CD8-positive, alpha-beta memory T cell (primary cell): ENCODE measurements at regions not wholly inside any gene's neighbourhood (a gene's known extent, or its start where the extent isn't known, plus 50 kb on each side); places are given as distances from the start of the nearest gene placed in this dataset.
A peak's percentile ranks its signal among the peaks of the same experiment; 100 is the strongest.

Experiments
- CTCF ChIA-PET: fragments of 350-600 bp; sonication (Branson Sonifier 250); formaldehyde crosslinking; loops from one replicate; lab custom pipeline; 2021; ENCODE audit warnings: antibody characterized with exemption; lab: Charles Lee
- POLR2A ChIA-PET: fragments of 350-600 bp; sonication (Branson Sonifier 250); formaldehyde crosslinking; loops from one replicate; lab custom pipeline; 2021; ENCODE audit warnings: antibody characterized with exemption; lab: Charles Lee
- DNase-seq, 5 donors: peaks; one replicate each; pipeline versions ENCODE4 v3.0.0 to v3.0.0-alpha.2; 2020 to 2022; ENCODE audit warnings: mixed read lengths in 1 of 5
- H3K27ac ChIP-seq: one replicate; pipeline ENCODE4 v1.7.0; 2013; ENCODE audit warnings: low read depth, mild to moderate bottlenecking, low read length, moderate library complexity
- H3K27me3 ChIP-seq: 2 replicates; pipeline ENCODE4 v1.7.0; 2013; ENCODE audit warnings: low read length, mild to moderate bottlenecking; ENCODE audit not compliant: insufficient read depth, poor library complexity, severe bottlenecking
- H3K36me3 ChIP-seq: 2 replicates; pipeline ENCODE4 v1.7.0; 2013; ENCODE audit warnings: mild to moderate bottlenecking, low read length, moderate library complexity; ENCODE audit not compliant: insufficient read depth
- H3K4me1 ChIP-seq: 2 replicates; pipeline ENCODE4 v1.7.0; 2013; ENCODE audit warnings: mild to moderate bottlenecking, low read length, moderate library complexity; ENCODE audit not compliant: insufficient read depth
- H3K4me3 ChIP-seq: 2 replicates; pipeline ENCODE4 v1.7.0; 2013; ENCODE audit warnings: mild to moderate bottlenecking, low read length
- H3K9me3 ChIP-seq: 2 replicates; pipeline ENCODE4 v1.7.0; 2013; ENCODE audit warnings: mild to moderate bottlenecking, low read length
- H3K27ac Mint-ChIP-seq, 8 donors: one replicate each; pipeline ENCODE4 v1.8.0; 2020 to 2021; ENCODE audit warnings: mixed read lengths in 8 of 8, mild to moderate bottlenecking in 6 of 8, inconsistent platforms in 3 of 8, moderate library complexity in 3 of 8
- H3K27me3 Mint-ChIP-seq, 2 donors: one replicate each; pipeline ENCODE4 v1.8.0; 2020 to 2021; ENCODE audit warnings: mixed read lengths in 2 of 2, mild to moderate bottlenecking in 1 of 2, moderate library complexity in 1 of 2
- H3K36me3 Mint-ChIP-seq, 3 donors: one replicate each; pipeline ENCODE4 v1.8.0; 2020 to 2021; ENCODE audit warnings: mixed read lengths in 3 of 3, inconsistent platforms in 1 of 3, mild to moderate bottlenecking in 1 of 3
- H3K4me1 Mint-ChIP-seq, 3 donors: one replicate each; pipeline ENCODE4 v1.8.0; 2020 to 2021; ENCODE audit warnings: mixed read lengths in 3 of 3, inconsistent platforms in 1 of 3, mild to moderate bottlenecking in 1 of 3
- H3K4me3 Mint-ChIP-seq, 7 donors: one replicate each; pipeline ENCODE4 v1.8.0; 2020 to 2021; ENCODE audit warnings: mixed read lengths in 7 of 7, mild to moderate bottlenecking in 6 of 7, moderate library complexity in 4 of 7, inconsistent platforms in 2 of 7
- H3K9me3 Mint-ChIP-seq, 5 donors: one replicate each; pipeline ENCODE4 v1.8.0; 2020 to 2022; ENCODE audit warnings: mixed read lengths in 5 of 5, mild to moderate bottlenecking in 3 of 5, moderate library complexity in 2 of 5, inconsistent platforms in 1 of 5

DNA sequence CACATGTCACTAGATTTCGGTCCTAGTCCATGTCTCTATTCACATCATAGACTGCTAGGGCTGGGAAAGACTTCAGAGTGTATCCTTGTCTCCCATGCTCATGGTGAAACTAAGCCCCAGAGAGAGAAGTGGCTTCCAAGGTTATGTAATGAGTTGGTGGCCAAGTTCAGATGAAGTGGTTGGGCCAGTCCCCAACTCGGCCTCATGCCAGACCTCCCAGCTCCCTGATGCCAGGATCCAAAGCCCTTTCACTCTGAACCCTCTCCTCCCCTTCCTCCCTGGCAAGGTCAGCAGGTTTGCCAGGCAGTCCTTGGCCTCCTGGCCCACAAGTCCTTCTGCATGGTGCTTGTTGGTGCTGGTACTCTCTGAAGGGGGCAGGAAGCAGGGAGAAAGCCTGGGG is 189.7 kb downstream of the AXIN2 start:
- H3K36me3 Mint-ChIP-seq, result no peaks in the 10 kb centered on the region
- H3K4me1 Mint-ChIP-seq, result peaks cover 11 to 12% (median 11%) of the 10 kb centered on the region in 3 donors
- Histone ChIP-seq H3K36me3 (no peaks in the 10 kb centered on the region), H3K9me3 (no peaks in the 10 kb centered on the region), H3K4me3 (no peak overlapping the region), H3K4me1 (no peaks in the 10 kb centered on the region), H3K27me3 (no peaks in the 10 kb centered on the region), H3K27ac (no peak overlapping the region)
- CTCF ChIA-PET, result no interaction called here
- no peak overlapping the region for H3K4me3 Mint-ChIP-seq
- POLR2A ChIA-PET, result no interaction called here
- peaks cover 7 to 46% of the 10 kb centered on the region in 2 donors for H3K27me3 Mint-ChIP-seq
- no peak overlapping the region for H3K27ac Mint-ChIP-seq
- no peak for DNase-seq
- H3K9me3 Mint-ChIP-seq, result no peaks in the 10 kb centered on the region

DNA sequence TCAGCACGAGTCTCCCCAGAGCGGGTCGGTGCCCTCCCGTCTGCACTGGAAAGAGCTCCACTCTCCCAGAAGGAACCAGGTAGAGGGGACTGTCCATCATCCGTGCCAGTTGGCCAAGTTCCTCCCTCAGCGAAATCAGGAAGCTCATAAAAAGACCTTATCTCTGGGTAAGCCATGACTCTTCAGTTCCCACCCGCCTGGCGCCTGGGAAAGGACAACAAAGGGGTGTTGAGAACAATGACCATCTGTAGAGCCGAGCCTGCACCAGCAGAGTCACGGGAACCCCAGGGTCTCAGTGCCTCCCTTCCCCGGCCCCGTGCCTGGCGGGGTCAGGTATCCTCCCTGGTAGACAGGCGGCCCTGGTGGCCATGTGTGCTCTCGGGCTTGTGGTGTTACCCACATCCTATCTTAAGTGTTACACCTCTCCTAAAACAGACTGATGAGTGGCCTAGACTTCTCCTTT is 190.7 kb downstream of the AXIN2 start:
- CTCF ChIA-PET, result no interaction called here
- H3K4me3 ChIP-seq, result no peak overlapping the region
- H3K27me3 ChIP-seq, result no peaks in the 10 kb centered on the region
- Mint-ChIP-seq H3K4me1 (peaks cover 11 to 12% (median 11%) of the 10 kb centered on the region in 3 donors), H3K27ac (peak overlapping the region in 2 of 8 donors; percentile 20 to 25), H3K36me3 (no peaks in the 10 kb centered on the region), H3K4me3 (peak overlapping the region in 3 of 7 donors; percentile 37 to 81 (median 49)), H3K9me3 (no peaks in the 10 kb centered on the region), H3K27me3 (peaks cover 7 to 40% of the 10 kb centered on the region in 2 donors)
- peak in 1 of 5 donors; percentile 8 for DNase-seq
- no peaks in the 10 kb centered on the region for H3K9me3 ChIP-seq
- no peak overlapping the region for H3K27ac ChIP-seq
- POLR2A ChIA-PET, result no interaction called here
- H3K36me3 ChIP-seq, result no peaks in the 10 kb centered on the region
- no peaks in the 10 kb centered on the region for H3K4me1 ChIP-seq

DNA sequence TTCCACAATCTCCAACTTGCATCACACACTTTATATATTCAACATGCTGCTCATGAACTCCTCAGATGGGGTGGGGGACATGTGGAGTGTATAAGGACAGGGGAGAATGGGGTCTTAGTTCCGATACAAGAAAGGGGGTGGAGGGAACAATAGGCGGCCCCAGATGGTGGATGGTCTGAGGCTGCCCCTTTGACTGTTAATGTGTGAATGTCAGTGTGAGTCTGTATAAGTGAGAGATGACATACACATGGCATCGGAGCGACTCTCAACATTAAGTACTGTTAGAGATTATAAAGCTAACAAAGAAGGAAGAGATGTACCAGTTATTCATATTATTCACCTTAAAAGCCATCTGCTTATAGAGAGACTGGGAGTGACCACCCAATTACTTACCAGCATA is 193.1 kb downstream of the AXIN2 start:
- POLR2A ChIA-PET, result no interaction called here
- H3K4me1 ChIP-seq, result no peaks in the 10 kb centered on the region
- Mint-ChIP-seq H3K27ac (no peak overlapping the region), H3K27me3 (peaks cover 5 to 28% of the 10 kb centered on the region in 2 donors), H3K4me3 (no peak overlapping the region), H3K4me1 (peaks cover 11 to 12% (median 11%) of the 10 kb centered on the region in 3 donors), H3K36me3 (no peaks in the 10 kb centered on the region), H3K9me3 (no peaks in the 10 kb centered on the region)
- no peak overlapping the region for H3K4me3 ChIP-seq
- no peaks in the 10 kb centered on the region for H3K36me3 ChIP-seq
- no peak for DNase-seq
- CTCF ChIA-PET, result no interaction called here
- no peak overlapping the region for H3K27ac ChIP-seq
- no peaks in the 10 kb centered on the region for H3K27me3 ChIP-seq
- H3K9me3 ChIP-seq, result no peaks in the 10 kb centered on the region

GRCh38 chr17:65366102-65366844 is 195.2 kb downstream of the AXIN2 start:
- Histone ChIP-seq H3K27ac (no peak overlapping the region), H3K9me3 (no peaks in the 10 kb centered on the region), H3K36me3 (no peaks in the 10 kb centered on the region), H3K4me3 (no peak overlapping the region), H3K4me1 (no peaks in the 10 kb centered on the region), H3K27me3 (no peaks in the 10 kb centered on the region)
- ChIA-PET CTCF (no interaction called here), POLR2A (no interaction called here)
- Mint-ChIP-seq H3K36me3 (no peaks in the 10 kb centered on the region), H3K9me3 (no peaks in the 10 kb centered on the region), H3K4me3 (no peak overlapping the region), H3K4me1 (peaks cover 8 to 9% (median 9%) of the 10 kb centered on the region in 3 donors), H3K27me3 (peaks cover 2 to 23% of the 10 kb centered on the region in 2 donors), H3K27ac (no peak overlapping the region)
- no peak for DNase-seq

- ChIA-PET CTCF (no interaction called here), POLR2A (no interaction called here)
- Mint-ChIP-seq H3K9me3 (peaks cover 0 to under 1% (median 0%) of the 10 kb centered on the region in 5 donors), H3K36me3 (no peaks in the 10 kb centered on the region), H3K27ac (no peak overlapping the region), H3K4me3 (no peak overlapping the region), H3K4me1 (no peaks in the 10 kb centered on the region), H3K27me3 (peaks cover 0 to 15% of the 10 kb centered on the region in 2 donors)
- Histone ChIP-seq H3K4me3 (no peak overlapping the region), H3K4me1 (no peaks in the 10 kb centered on the region), H3K9me3 (no peaks in the 10 kb centered on the region), H3K27me3 (no peaks in the 10 kb centered on the region), H3K27ac (no peak overlapping the region), H3K36me3 (no peaks in the 10 kb centered on the region)
- DNase-seq, result no peak
These were observed 196.3 kb downstream of the AXIN2 start for GRCh38 chr17:65365169-65365568.

- Histone ChIP-seq H3K36me3 (no peaks in the 10 kb centered on the region), H3K27me3 (no peaks in the 10 kb centered on the region), H3K27ac (no peak overlapping the region), H3K4me3 (no peak overlapping the region), H3K4me1 (no peaks in the 10 kb centered on the region), H3K9me3 (no peaks in the 10 kb centered on the region)
- H3K9me3 Mint-ChIP-seq, result peaks cover 0 to 2% (median 0%) of the 10 kb centered on the region in 5 donors
- no peaks in the 10 kb centered on the region for H3K4me1 Mint-ChIP-seq
- ChIA-PET POLR2A (no interaction called here), CTCF (no interaction called here)
- peaks cover 1 to 15% of the 10 kb centered on the region in 2 donors for H3K27me3 Mint-ChIP-seq
- DNase-seq, result no peak
- H3K4me3 Mint-ChIP-seq, result no peak overlapping the region
- H3K27ac Mint-ChIP-seq, result no peak overlapping the region
- no peaks in the 10 kb centered on the region for H3K36me3 Mint-ChIP-seq
These were observed 197.0 kb downstream of the AXIN2 start for GRCh38 chr17:65364438-65364837.

- CTCF ChIA-PET, result no interaction called here
- H3K27me3 ChIP-seq, result no peaks in the 10 kb centered on the region
- Mint-ChIP-seq H3K4me1 (no peaks in the 10 kb centered on the region), H3K9me3 (peaks cover 0 to 2% (median 0%) of the 10 kb centered on the region in 5 donors), H3K27me3 (peaks cover 1 to 15% of the 10 kb centered on the region in 2 donors), H3K4me3 (no peak overlapping the region), H3K27ac (no peak overlapping the region), H3K36me3 (no peaks in the 10 kb centered on the region)
- H3K36me3 ChIP-seq, result no peaks in the 10 kb centered on the region
- no peaks in the 10 kb centered on the region for H3K4me1 ChIP-seq
- POLR2A ChIA-PET, result no interaction called here
- no peaks in the 10 kb centered on the region for H3K9me3 ChIP-seq
- H3K4me3 ChIP-seq, result no peak overlapping the region
- no peak for DNase-seq
- no peak overlapping the region for H3K27ac ChIP-seq
These were observed 198.6 kb downstream of the AXIN2 start for GRCh38 chr17:65362826-65363225.

DNA sequence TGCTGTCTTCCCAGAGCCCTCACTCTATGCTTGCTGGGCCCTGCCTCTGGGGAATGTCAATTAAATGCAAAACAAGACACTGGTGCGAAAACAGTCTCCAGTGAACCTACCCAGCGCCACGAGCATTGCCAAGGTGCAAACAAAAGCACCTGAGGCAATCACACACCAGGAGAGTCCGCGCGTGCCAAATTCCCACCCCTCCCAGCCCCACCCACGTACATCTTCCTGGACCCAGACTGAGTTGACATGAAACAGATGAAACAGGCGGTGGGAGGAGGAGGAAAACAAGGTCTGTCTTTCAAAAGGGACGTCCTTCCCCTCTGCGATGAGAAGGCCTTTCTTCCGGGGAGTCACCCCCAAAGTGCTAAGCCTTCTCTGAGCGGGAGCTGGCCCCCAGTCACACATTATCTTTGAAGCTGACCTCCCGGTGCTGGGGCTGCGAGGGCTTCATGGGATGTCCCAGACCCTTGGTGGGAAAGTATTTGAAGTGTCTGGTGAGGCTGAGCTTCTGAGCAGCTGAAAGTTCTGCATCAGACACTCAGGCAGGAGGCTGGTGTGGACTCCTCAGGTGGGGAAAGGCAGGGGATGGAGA is 200.4 kb downstream of the AXIN2 start:
- no peak overlapping the region for H3K27ac Mint-ChIP-seq
- CTCF ChIA-PET, result no interaction called here
- H3K4me1 Mint-ChIP-seq, result no peaks in the 10 kb centered on the region

More for the DNA sequence above, 200.4 kb downstream of the AXIN2 start:
- no peak overlapping the region for H3K4me3 Mint-ChIP-seq
- POLR2A ChIA-PET, result no interaction called here
- Histone ChIP-seq H3K36me3 (no peaks in the 10 kb centered on the region), H3K9me3 (no peaks in the 10 kb centered on the region), H3K4me1 (no peaks in the 10 kb centered on the region), H3K27ac (no peak overlapping the region), H3K27me3 (no peaks in the 10 kb centered on the region), H3K4me3 (no peak overlapping the region)
- no peak for DNase-seq
- peaks cover 1 to 15% of the 10 kb centered on the region in 2 donors for H3K27me3 Mint-ChIP-seq
- H3K36me3 Mint-ChIP-seq, result no peaks in the 10 kb centered on the region
- H3K9me3 Mint-ChIP-seq, result peaks cover 0 to 2% (median 0%) of the 10 kb centered on the region in 5 donors
